CD4-positive, alpha-beta T cell treated with Interferon alpha-2 for 1 hour (primary cell): ENCODE measurements at regions not wholly inside any gene's neighbourhood (a gene's known extent, or its start where the extent isn't known, plus 50 kb on each side); places are given as distances from the start of the nearest gene placed in this dataset.

ENCODE experiments used
- DNase-seq, 2 donors: peaks; one replicate each; pipeline ENCODE4 v3.0.0-alpha.2; 2020 to 2022

GRCh38 chr2:5304640-5305039, 387.5 kb upstream of the SOX11 start:
- DNase-seq: no peak

GRCh38 chr2:5315041-5315440, 377.1 kb upstream of the SOX11 start:
- no peak for DNase-seq

DNA sequence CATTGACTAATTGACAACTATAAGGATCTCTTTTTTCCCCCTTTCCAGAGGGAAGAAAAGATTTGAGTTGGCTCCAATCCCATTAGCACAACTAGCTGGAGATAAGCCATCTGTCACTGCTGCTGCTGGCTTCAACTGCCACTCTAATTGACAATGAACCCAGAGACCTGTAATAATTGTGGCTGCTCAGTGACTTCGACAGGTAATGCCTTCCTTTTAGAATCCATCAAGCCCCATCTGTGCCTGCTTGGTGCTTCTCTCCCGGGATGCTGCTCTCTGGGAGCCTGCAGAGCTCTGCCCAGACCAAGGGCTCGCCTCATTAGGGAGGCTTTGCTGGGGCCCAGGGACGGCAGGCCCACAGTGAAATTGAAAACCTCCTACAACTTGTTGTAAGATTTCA, 376.7 kb upstream of the SOX11 start:
- no peak for DNase-seq

DNA sequence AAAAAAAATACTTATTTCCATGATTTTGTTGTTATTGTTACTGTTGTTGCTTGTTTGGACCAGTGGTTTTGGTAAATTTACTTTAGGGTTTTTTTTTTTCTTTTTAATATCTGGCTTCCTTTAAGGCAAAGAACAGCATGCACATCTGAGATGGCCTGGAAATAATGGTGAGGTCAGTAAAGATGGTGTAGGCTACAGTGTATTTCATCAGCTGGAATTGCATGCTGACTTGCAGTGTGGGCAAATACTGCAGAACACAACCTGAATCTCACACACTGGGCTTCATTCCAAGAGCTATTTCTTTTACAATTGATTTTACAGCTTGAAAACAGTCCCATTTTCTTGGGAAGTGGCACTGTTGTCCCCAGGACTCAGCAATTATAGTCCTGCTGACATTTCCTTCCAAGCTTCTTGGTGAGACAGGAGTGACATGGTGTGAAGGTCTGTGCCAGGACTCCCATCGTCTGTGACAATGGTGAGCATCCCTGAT, 376.1 kb upstream of the SOX11 start:
- no peak for DNase-seq

- DNase-seq: no peak
Measured at GRCh38 chr2:5319493-5319892, 372.7 kb upstream of the SOX11 start.

GRCh38 chr2:5322396-5322795, 369.8 kb upstream of the SOX11 start:
- DNase-seq: no peak

- DNase-seq: no peak
Measured at GRCh38 chr2:5325523-5325922, 366.7 kb upstream of the SOX11 start.

- DNase-seq: no peak
Measured at GRCh38 chr2:5328826-5329225, 363.4 kb upstream of the SOX11 start.

DNA sequence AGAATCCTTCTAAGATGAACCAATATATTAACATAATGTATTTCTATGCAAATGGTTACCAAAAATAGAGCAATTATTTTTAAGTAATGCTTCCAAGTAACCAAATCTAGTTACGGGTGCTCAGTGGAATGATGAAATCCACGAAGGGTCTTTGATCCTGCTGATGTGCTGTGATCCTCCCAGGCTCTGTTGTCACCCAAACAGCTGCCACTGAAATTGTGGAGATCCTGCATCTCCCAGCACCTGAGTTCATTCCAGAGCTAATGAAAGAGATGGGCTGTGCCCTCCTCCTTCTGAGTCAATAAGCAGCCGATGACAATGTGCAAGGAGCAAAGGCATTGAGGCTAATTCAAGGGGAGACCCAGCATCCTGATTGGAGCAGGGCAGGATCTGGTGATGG, 362.4 kb upstream of the SOX11 start:
- no peak for DNase-seq

GRCh38 chr2:5330961-5331360, 361.2 kb upstream of the SOX11 start:
- DNase-seq: no peak

DNA sequence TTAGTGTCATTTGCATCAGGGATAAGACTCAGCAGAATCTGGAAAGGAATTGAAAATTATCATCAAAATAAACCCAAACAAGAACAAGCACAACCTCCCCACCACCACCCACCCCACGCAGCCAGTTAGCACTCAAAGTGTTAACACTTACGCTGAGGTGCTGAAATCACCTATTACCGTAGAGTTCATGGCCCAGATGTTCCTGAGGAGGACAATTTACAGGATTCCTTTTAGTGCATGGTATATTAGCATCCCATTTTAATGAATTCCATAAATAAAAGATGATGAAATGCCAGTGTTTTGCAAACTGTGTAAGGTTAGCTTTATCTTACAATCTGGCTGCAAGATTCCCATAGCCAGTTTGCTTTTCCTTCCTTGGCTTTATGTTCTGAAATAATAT, 359.3 kb upstream of the SOX11 start:
- no peak for DNase-seq

DNA sequence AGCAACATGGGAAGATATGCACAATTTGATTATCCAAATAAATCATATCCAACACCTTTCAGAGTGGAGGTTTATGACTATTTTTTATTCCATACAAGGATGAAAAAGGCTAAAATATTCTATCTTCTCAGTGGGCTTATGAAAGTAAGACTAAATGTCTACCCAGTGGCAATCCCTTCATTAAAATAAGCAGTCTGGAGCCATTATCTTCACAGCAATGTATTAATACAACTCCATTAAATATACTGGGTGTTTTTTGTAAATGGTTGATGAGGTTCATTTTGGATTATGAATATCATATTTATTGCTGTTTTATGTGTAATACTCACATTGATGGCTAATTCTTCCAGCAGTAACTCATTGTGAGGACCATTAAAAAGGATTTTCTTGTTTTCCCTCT, 352.7 kb upstream of the SOX11 start:
- DNase-seq: no peak

DNA sequence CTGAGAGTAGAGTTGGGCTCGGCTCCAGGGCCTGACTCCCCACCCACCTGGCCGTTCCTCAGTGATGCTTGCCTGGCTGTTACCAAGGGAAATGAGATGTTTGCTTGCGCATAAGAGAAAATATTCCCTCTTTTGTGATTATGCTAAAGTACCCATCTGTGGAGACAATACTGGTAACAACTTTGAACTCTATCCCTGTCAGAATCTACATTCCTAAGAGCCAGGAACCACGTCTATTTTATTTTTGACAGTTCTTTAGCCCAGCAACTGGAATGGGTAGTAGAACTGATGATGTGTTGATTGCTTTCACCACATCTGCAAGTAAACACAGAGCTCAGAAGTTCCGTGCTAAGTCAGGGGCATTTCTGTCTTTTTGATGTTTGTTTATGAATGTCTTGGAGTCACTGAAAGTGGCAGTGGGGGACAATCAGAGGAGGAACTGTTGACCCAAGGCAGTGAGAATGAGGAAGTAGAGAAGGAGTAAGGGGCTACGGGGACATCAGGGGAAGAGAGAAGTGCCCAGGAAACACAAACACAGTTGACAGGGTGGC, 348.3 kb upstream of the SOX11 start:
- DNase-seq: no peak

DNA sequence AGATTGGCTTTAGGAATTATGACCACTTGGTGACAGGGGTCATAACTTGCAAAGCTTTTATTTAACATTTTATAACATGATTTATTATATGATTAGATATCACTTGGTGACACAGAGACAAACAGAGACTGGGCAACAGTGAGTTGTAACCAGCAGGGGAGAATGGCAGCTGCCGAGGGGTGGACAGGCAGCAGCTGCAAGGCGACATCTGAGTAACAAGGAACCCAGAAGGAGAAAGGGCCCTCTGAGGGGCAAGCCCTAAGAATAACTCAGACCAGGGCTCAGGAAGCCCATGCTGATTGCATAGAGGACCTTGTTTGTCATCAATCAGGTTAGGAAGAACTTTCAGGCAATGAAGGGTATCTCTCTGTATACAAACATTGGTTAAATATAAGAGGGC, 339.9 kb upstream of the SOX11 start:
- no peak for DNase-seq

DNA sequence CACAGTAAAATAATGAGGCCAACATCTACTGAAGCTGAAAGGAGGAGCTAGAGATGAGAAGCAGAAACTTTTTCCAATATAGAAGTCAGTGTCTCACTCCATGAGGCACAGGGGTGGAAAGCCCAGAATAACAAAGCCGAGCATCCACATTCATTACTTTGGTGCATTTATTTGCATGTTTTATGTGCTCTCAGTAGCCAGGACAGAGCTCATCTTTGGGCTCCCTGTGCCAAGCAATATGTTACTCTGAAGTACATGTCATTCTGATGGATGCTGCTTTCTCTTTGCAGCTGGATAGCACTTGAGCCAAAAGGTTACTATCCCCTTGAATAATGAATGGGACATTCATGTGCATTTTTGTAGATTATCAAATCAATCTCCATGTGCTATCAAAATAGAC, 338.6 kb upstream of the SOX11 start:
- no peak for DNase-seq

GRCh38 chr2:5359397-5359796, 332.8 kb upstream of the SOX11 start:
- DNase-seq: no peak

- no peak for DNase-seq
Measured at GRCh38 chr2:5360081-5360480, 332.1 kb upstream of the SOX11 start.

DNA sequence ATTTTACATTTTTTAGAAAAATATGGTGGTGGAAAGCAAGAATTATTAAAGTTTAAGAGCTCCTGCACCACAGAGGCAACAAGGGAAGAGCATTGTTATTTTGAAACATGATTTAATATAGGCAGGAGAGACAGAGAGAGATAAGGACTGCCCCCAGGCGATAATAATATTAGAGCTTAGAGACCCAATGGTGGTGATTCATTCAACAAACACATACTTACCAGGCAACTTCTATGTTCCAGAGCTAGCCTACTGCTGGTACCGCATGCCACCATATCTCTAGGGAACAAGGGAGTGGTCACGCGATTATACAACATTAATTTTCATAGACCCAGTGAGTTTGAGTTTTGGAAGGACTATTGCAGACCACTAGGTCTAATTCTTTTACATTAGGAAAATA, 327.8 kb upstream of the SOX11 start:
- DNase-seq: no peak

DNA sequence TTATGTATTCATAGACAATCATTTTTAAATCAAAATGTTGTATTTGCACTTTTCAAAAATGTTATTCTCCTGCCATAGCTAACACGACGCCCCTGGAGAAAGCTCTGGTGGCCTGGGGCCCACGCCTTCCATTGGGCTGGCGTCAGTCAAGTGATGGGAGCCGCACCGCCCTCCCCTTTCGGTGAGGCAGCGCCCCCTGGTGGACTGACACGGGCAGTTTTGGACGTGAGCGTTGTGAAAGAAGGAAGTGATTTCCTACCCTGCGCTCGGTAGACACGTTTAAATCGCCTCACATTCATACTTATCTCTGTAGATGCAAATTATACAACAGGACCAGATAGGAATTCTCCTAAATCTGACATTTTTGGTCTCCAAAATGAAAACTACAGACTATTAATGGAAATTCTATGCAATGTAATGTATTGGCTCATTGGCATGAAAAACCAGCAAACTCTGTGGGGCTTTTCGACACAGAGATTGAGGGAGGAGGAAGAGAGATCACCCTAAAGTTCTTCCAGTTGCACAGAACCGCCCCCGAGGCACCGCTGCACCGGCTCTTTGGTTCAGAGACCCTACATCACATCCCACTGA, 326.2 kb upstream of the SOX11 start:
- DNase-seq: peak in 1 of 2 donors; percentile 4

DNA sequence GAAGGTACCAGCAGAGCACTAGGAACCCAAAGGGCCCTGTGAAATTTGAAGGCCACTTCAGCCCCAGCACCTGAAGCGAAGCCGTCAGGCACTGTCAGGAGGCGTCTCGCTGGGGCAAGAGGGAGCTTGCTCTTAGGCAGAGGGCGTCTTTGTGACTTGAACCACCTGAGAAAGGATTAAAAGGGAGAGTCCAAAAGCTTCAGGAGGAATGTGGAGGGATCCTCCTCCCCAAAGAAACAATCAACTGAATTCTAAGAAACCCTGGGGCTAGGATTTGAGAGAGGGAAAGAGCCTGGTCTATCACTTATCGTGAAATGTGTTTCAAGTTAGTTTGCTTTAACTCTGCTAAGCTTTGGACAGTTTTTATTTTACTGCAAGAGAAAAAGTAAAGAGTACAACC, 324.9 kb upstream of the SOX11 start:
- no peak for DNase-seq

DNA sequence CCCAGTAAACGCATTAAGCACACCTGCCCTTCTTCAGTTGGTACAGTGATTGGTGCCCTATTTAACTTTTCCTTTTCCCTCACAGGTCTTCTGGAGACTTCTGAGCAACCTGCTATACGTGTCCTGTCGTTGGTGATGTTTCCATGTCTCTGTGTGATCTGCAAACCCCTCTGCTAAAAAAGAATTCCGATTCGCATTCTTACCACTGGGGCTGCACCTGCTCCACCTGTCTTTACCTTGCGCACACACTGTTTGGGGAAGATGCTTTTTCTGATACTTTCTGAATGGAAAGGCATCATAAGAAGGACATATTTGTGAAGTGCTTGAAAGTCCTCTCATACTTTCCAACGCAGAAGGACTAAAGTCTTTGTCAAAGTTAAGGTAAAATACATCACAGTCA, 323.9 kb upstream of the SOX11 start:
- no peak for DNase-seq

- DNase-seq: no peak
Measured at GRCh38 chr2:5369510-5369909, 322.7 kb upstream of the SOX11 start.

DNA sequence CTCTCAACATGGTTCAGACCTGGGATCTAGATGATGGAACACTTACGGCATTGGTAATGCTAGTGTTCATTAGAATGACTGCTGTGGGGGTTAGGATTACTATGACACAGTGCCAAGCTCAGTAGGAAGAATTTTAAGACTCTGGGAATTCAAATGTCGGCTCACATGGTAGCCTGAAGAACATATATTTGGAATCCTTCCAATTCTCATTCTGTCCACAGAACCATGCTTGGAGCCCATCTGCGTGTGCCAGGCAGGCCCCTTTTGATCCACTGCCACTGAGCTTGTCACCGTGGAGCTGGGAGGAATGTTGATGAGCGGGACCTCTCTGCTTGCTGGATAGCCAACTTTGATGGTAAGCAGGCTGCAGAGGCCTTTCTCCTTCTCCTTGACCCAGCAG, 322.0 kb upstream of the SOX11 start:
- no peak for DNase-seq

GRCh38 chr2:5372141-5372540, 320.0 kb upstream of the SOX11 start:
- DNase-seq: no peak

DNA sequence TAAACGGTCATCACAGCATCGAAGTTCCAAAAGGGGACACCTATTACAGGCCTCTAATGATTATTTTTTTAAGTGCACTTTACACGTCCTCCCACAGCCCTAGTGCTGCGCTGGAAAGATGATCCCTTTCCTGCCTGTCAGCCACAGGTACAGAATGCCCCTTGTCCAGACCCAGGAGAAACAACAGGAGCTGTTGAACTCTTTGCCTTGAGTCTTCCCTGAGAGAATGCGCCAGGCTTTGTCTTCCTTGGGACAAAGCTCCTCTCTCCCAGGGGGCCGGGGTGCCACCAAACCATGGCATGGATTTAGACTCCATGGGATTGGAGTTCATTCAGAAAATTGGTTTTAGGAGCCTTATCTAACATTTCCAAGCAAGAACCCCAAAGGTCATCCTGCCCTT, 319.0 kb upstream of the SOX11 start:
- no peak for DNase-seq
